ENCODE measurements at regions not wholly inside any gene's neighbourhood (a gene's known extent, or its start where the extent isn't known, plus 50 kb on each side); places are given as distances from the start of the nearest gene placed in this dataset.

- no peak for TF ChIP-seq CTCF (IDR thresholded peaks at IDR 0.05)
- TF ChIP-seq EZH2 (IDR thresholded peaks at IDR 0.05; ENCODE audit: borderline replicate concordance, insufficient read depth, low read depth, low read length, poor library complexity, severe bottlenecking) = no peak
Measured at GRCh38 chr15:46941241-46941640, 776.1 kb upstream of the SEMA6D start.

Data from B cell (primary cell).